ENCODE measurements at regions not wholly inside any gene's neighbourhood (a gene's known extent, or its start where the extent isn't known, plus 50 kb on each side); places are given as distances from the start of the nearest gene placed in this dataset.

GRCh38 chr13:40290758-40291157 lies 375.7 kb downstream of the FOXO1 start:
- TF ChIP-seq CTCF (IDR thresholded peaks at IDR 0.05 in 8 of 11, conservative IDR thresholded peaks at IDR 0.05 in 3 of 11) (no peak), POLR2AphosphoS5 (IDR thresholded peaks at IDR 0.05) (no peak)
